Fibroblast of lung (primary cell): ENCODE measurements at regions not wholly inside any gene's neighbourhood (a gene's known extent, or its start where the extent isn't known, plus 50 kb on each side); places are given as distances from the start of the nearest gene placed in this dataset.

Experiments used
- DNase-seq, 2 donors: peaks; one replicate each; pipeline versions ENCODE4 v3.0.0 to v3.0.0-alpha.2; 2010; ENCODE audit warnings: low read depth in 2 of 2
- H2AFZ ChIP-seq: 2 replicates; pipeline ENCODE4 v1.5.1; 2012; ENCODE audit warnings: low read length, control low read depth, inconsistent platforms
- H3K27ac ChIP-seq: 2 replicates; pipeline ENCODE4 v1.5.1; 2011; ENCODE audit warnings: low read length, control low read depth; ENCODE audit not compliant: insufficient read depth
- H3K27me3 ChIP-seq: 2 replicates; pipeline ENCODE4 v1.5.1; 2011; ENCODE audit warnings: mild to moderate bottlenecking, low read length; ENCODE audit not compliant: control insufficient read depth, insufficient read depth
- H3K36me3 ChIP-seq: 2 replicates; pipeline ENCODE4 v1.5.1; 2011; ENCODE audit warnings: low read length; ENCODE audit not compliant: control insufficient read depth, insufficient read depth
- H3K4me1 ChIP-seq: 2 replicates; pipeline ENCODE4 v1.5.1; 2011; ENCODE audit warnings: low read length; ENCODE audit not compliant: control insufficient read depth, insufficient read depth; ENCODE audit errors: extremely low read depth
- H3K4me2 ChIP-seq: 2 replicates; pipeline ENCODE4 v1.5.1; 2011; ENCODE audit warnings: low read length, control low read depth; ENCODE audit not compliant: insufficient read depth; ENCODE audit errors: extremely low read depth
- H3K4me3 ChIP-seq, 4 experiments: fragments of 200-600 bp in 1 of 4; sonication (generic) in 1 of 4; replicated peaks in 1 of 4; 2 replicates each; pipeline ENCODE4 v1.5.1; 2011 to 2016; ENCODE audit warnings: low read length in 4 of 4, low read depth in 3 of 4, mild to moderate bottlenecking in 3 of 4, control low read depth in 2 of 4, inconsistent platforms in 1 of 4, mixed read lengths in 1 of 4; ENCODE audit not compliant: insufficient read depth in 1 of 4; ENCODE audit errors: control extremely low read depth in 1 of 4
- H3K79me2 ChIP-seq: 2 replicates; pipeline ENCODE4 v1.5.1; 2012; ENCODE audit warnings: mild to moderate bottlenecking, low read length, inconsistent platforms; ENCODE audit not compliant: control insufficient read depth, insufficient read depth
- H3K9ac ChIP-seq: 2 replicates; pipeline ENCODE4 v1.5.1; 2011; ENCODE audit warnings: mild to moderate bottlenecking, low read length, control low read depth; ENCODE audit not compliant: insufficient read depth
- H3K9me3 ChIP-seq: 2 replicates; pipeline ENCODE4 v1.5.1; 2012; ENCODE audit warnings: low read depth, low read length; ENCODE audit not compliant: control insufficient read depth, insufficient read depth
- H4K20me1 ChIP-seq: 2 replicates; pipeline ENCODE4 v1.5.1; 2011; ENCODE audit warnings: low read length; ENCODE audit not compliant: control insufficient read depth, insufficient read depth; ENCODE audit errors: extremely low read depth
- CTCF ChIP-seq, 2 donors: IDR thresholded peaks in 1 of 2; conservative IDR thresholded peaks in 1 of 2; 1 replicate in 1 of 2; 2 replicates in 1 of 2; pipeline ENCODE4 v1.5.1; 2011 to 2012; ENCODE audit warnings: low read length in 2 of 2, control low read depth in 1 of 2, inconsistent platforms in 1 of 2, low read depth in 1 of 2, mild to moderate bottlenecking in 1 of 2
- EZH2 ChIP-seq: IDR thresholded peaks from 2 replicates; pipeline ENCODE4 v1.5.1; 2012; ENCODE audit warnings: low read length, control low read depth, mild to moderate bottlenecking; ENCODE audit errors: missing control alignments

DNA sequence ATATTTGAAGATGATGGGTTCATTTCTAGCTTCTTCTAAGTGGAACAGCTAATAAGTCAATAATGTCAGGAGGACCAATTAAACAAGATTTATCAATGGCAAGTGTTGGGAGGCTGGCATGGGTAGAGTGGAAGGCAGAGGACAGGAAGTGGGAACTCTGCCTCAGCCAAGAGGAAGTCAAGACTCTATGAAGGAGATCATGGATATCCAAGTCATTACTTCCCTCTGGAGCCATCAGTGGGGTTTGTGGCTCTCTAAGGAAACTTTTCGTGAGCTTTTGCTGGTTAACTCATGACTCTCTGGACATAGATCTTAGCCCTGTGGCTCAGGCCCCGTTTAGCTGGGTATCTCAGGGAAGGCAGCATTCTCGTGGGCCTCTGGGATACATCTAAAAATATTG is 410.4 kb upstream of the ID2 start:
- DNase-seq: no peak
- TF ChIP-seq EZH2 (no peak), CTCF (conservative IDR thresholded peaks at IDR 0.05 in 1 of 2, IDR thresholded peaks at IDR 0.05 in 1 of 2; ENCODE audit: low read depth in 1 of 2, low read length in 2 of 2) (no peak)
- Histone ChIP-seq H3K9ac (no peak overlapping the region), H3K27me3 (no peaks in the 10 kb centered on the region), H4K20me1 (no peaks in the 10 kb centered on the region), H3K4me3 (no peak overlapping the region), H3K4me1 (no peaks in the 10 kb centered on the region), H3K4me2 (no peak overlapping the region), H3K36me3 (no peaks in the 10 kb centered on the region), H3K27ac (no peak overlapping the region), H3K9me3 (no peaks in the 10 kb centered on the region), H3K79me2 (no peaks in the 10 kb centered on the region), H2AFZ (no peak overlapping the region)

DNA sequence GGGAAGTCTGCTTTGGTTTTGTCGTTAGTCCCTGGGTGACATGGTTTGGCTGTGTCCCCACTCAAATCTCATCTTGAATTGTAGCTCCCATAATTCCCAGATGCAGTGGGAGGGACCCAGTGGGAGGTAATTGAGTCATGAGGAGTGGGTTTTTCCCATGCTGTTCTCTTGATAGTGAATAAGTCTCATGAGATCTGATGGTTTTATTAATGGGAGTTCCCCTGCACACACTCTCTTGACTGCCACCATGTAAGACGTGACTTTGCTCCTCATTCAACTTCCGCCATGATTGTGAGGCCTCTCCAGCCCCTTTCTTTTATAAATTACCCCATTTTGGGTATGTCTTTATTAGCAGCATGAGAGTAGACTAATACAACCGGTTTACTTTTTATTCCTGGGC is 405.8 kb upstream of the ID2 start:
- H3K9ac ChIP-seq: no peak overlapping the region
- H4K20me1 ChIP-seq: no peaks in the 10 kb centered on the region
- no peaks in the 10 kb centered on the region for H3K36me3 ChIP-seq
- DNase-seq: no peak
- H3K4me3 ChIP-seq: no peak overlapping the region
- no peak overlapping the region for H2AFZ ChIP-seq
- no peak overlapping the region for H3K27ac ChIP-seq
- no peaks in the 10 kb centered on the region for H3K27me3 ChIP-seq
- no peak for TF ChIP-seq CTCF (conservative IDR thresholded peaks at IDR 0.05 in 1 of 2, IDR thresholded peaks at IDR 0.05 in 1 of 2; ENCODE audit: low read depth in 1 of 2, low read length in 2 of 2)
- TF ChIP-seq EZH2: no peak
- H3K79me2 ChIP-seq: no peaks in the 10 kb centered on the region
- no peak overlapping the region for H3K4me2 ChIP-seq
- no peaks in the 10 kb centered on the region for H3K9me3 ChIP-seq
- H3K4me1 ChIP-seq: no peaks in the 10 kb centered on the region

GRCh38 chr2:8277921-8278571 is 403.8 kb upstream of the ID2 start:
- no peak for DNase-seq

More at GRCh38 chr2:8277921-8278571, 403.8 kb upstream of the ID2 start:
- TF ChIP-seq CTCF (conservative IDR thresholded peaks at IDR 0.05 in 1 of 2, IDR thresholded peaks at IDR 0.05 in 1 of 2; ENCODE audit: low read depth in 1 of 2, low read length in 2 of 2): no peak
- TF ChIP-seq EZH2: no peak
- Histone ChIP-seq H3K4me1 (no peaks in the 10 kb centered on the region), H2AFZ (no peak overlapping the region), H3K9ac (no peak overlapping the region), H3K4me2 (no peak overlapping the region), H3K4me3 (no peak overlapping the region), H3K27me3 (no peaks in the 10 kb centered on the region), H3K79me2 (no peaks in the 10 kb centered on the region), H3K27ac (no peak overlapping the region), H3K36me3 (no peaks in the 10 kb centered on the region), H3K9me3 (no peaks in the 10 kb centered on the region), H4K20me1 (no peaks in the 10 kb centered on the region)
